Panc1 (cell line): ENCODE measurements at regions not wholly inside any gene's neighbourhood (a gene's known extent, or its start where the extent isn't known, plus 50 kb on each side); places are given as distances from the start of the nearest gene placed in this dataset.

ENCODE experiments used
- ATAC-seq: fragments of 200-7000 bp; cut with Tn5 transposase; 2 replicates; pipeline ENCODE4 v1.9.1; 2020; ENCODE audit warnings: mild to moderate bottlenecking, moderate library complexity
- BruUV-seq: library from RNA; stranded (reverse); fragments of 400-500 nt; replicated peaks from 2 replicates; lab custom pipeline; 2021; lab: Mats Ljungman, UMichigan
- CTCF ChIA-PET: fragments of 300-600 bp; sonication (Branson Sonifier 250); formaldehyde crosslinking; loops from one replicate; lab custom pipeline; 2022; ENCODE audit warnings: antibody characterized with exemption; lab: Charles Lee
- POLR2A ChIA-PET: fragments of 300-600 bp; sonication (Branson Sonifier 250); formaldehyde crosslinking; loops from one replicate; lab custom pipeline; 2022; ENCODE audit warnings: antibody characterized with exemption; lab: Charles Lee
- DNase-seq: peaks from one replicate; pipeline ENCODE4 v3.0.0-alpha.2; 2010; ENCODE audit warnings: low read depth, low spot score
- H3K27ac ChIP-seq: 2 replicates; pipeline ENCODE4 v1.5.1; 2011; ENCODE audit warnings: mild to moderate bottlenecking, low read length, inconsistent platforms
- H3K27me3 ChIP-seq: fragments of 200-500 bp; sonication (Bioruptor generic); 2 replicates; pipeline ENCODE4 v1.6.0; 2014; ENCODE audit warnings: low read length, inconsistent platforms; ENCODE audit not compliant: control insufficient read depth, insufficient read depth
- H3K36me3 ChIP-seq: fragments of 200-500 bp; sonication (Bioruptor generic); 2 replicates; pipeline ENCODE4 v1.5.1; 2014; ENCODE audit warnings: inconsistent platforms, mild to moderate bottlenecking, low read length, moderate library complexity; ENCODE audit not compliant: control insufficient read depth, insufficient read depth
- H3K4me1 ChIP-seq: 2 replicates; pipeline ENCODE4 v1.5.1; 2011; ENCODE audit warnings: inconsistent platforms, mild to moderate bottlenecking, low read length, moderate library complexity; ENCODE audit not compliant: control insufficient read depth, insufficient read depth
- H3K4me3 ChIP-seq, 2 experiments: 2 replicates each; pipeline ENCODE4 v1.5.1; 2011 to 2012; ENCODE audit warnings: low read depth in 2 of 2, low read length in 2 of 2, mild to moderate bottlenecking in 2 of 2, inconsistent platforms in 1 of 2, moderate library complexity in 1 of 2
- H3K9me3 ChIP-seq: fragments of 200-500 bp; sonication (Bioruptor generic); 2 replicates; pipeline ENCODE4 v1.5.1; 2014; ENCODE audit warnings: low read depth, mild to moderate bottlenecking, inconsistent platforms, low read length, moderate library complexity; ENCODE audit not compliant: control insufficient read depth, insufficient read depth
- CTCF ChIP-seq: fragments of 450-650 bp; IDR thresholded peaks from 2 replicates; pipeline ENCODE4 v1.5.1; 2017; ENCODE audit warnings: mild to moderate bottlenecking
- POLR2AphosphoS5 ChIP-seq: IDR thresholded peaks from 2 replicates; pipeline ENCODE4 v1.6.1; 2012; ENCODE audit warnings: mild to moderate bottlenecking, low read depth, low read length, moderate library complexity
- SIN3A ChIP-seq: IDR thresholded peaks from 2 replicates; pipeline ENCODE4 v1.6.1; 2012; ENCODE audit warnings: low read depth, mild to moderate bottlenecking, low read length, moderate library complexity, borderline replicate concordance; ENCODE audit not compliant: insufficient read depth
- TCF7L2 ChIP-seq: IDR thresholded peaks from 2 replicates; pipeline ENCODE4 v1.6.1; 2011; ENCODE audit warnings: mild to moderate bottlenecking, low read depth, low read length, inconsistent platforms
- in situ Hi-C: cut with HindIII; loops from 2 replicates; pipeline ENCODE4 v1.10.0; 2016; ENCODE audit warnings: low sequenced_read_pairs, low pct_unique_long_range_greater_than_20kb
- intact Hi-C: fragments of 100-400 bp; cut with micrococcal nuclease; formaldehyde crosslinking; loops from one replicate; pipeline ENCODE4 v1.10.0; 2022; ENCODE audit not compliant: unreplicated experiment
- TF ChIP-seq, protein P1 (sequence below), 2 experiments: IDR thresholded peaks; 2 replicates each; pipeline ENCODE4 v1.6.1; 2011 to 2012; ENCODE audit warnings: low read depth in 2 of 2, control low read depth in 1 of 2, low read length in 1 of 2, mild to moderate bottlenecking in 1 of 2, moderate library complexity in 1 of 2; ENCODE audit not compliant: insufficient read depth in 1 of 2

- POLR2A ChIA-PET = no interaction called here
- no peak for DNase-seq
- CTCF ChIA-PET = no interaction called here
- no peaks in the 10 kb centered on the region for H3K27me3 ChIP-seq
- H3K4me3 ChIP-seq = no peak overlapping the region
- intact Hi-C loops = no loop called here
- H3K36me3 ChIP-seq = no peaks in the 10 kb centered on the region
- TF ChIP-seq SIN3A (no peak), TCF7L2 (no peak), POLR2AphosphoS5 (no peak), CTCF (no peak)
- TF ChIP-seq, protein P1, sequence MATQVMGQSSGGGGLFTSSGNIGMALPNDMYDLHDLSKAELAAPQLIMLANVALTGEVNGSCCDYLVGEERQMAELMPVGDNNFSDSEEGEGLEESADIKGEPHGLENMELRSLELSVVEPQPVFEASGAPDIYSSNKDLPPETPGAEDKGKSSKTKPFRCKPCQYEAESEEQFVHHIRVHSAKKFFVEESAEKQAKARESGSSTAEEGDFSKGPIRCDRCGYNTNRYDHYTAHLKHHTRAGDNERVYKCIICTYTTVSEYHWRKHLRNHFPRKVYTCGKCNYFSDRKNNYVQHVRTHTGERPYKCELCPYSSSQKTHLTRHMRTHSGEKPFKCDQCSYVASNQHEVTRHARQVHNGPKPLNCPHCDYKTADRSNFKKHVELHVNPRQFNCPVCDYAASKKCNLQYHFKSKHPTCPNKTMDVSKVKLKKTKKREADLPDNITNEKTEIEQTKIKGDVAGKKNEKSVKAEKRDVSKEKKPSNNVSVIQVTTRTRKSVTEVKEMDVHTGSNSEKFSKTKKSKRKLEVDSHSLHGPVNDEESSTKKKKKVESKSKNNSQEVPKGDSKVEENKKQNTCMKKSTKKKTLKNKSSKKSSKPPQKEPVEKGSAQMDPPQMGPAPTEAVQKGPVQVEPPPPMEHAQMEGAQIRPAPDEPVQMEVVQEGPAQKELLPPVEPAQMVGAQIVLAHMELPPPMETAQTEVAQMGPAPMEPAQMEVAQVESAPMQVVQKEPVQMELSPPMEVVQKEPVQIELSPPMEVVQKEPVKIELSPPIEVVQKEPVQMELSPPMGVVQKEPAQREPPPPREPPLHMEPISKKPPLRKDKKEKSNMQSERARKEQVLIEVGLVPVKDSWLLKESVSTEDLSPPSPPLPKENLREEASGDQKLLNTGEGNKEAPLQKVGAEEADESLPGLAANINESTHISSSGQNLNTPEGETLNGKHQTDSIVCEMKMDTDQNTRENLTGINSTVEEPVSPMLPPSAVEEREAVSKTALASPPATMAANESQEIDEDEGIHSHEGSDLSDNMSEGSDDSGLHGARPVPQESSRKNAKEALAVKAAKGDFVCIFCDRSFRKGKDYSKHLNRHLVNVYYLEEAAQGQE (IDR thresholded peaks at IDR 0.05; ENCODE audit: insufficient read depth in 1 of 2, low read depth in 2 of 2, low read length in 1 of 2) = no peak
- ATAC-seq = no peak
- no peak overlapping the region for H3K27ac ChIP-seq
- in situ Hi-C loops = no loop called here
- H3K9me3 ChIP-seq = no peaks in the 10 kb centered on the region
- no TSS peak for BruUV-seq
- H3K4me1 ChIP-seq = no peaks in the 10 kb centered on the region
These were observed 345.5 kb upstream of the MAP3K7 start for GRCh38 chr6:90932351-90932750.

DNA sequence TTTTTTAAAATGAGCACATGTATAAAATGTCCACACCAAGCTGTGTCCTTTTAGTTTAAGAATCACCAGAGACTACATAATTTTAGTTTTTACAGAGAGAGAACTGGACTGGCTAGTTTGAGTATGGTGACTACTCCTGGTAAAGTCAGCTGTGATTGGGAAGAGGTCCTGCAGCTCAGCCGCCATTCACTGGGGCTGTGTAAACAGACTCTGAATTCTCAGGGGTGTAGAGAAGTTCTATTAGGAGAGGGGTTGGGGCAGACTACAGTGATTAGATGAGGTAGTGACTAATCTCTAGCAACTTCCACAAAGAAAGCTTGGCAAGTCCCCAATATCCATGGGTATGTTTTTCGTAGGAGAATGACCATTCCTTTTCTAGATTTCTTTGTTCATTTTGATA, 341.2 kb upstream of the MAP3K7 start:
- ATAC-seq (no peak), DNase-seq (no peak)
- Histone ChIP-seq H3K9me3 (no peaks in the 10 kb centered on the region), H3K4me1 (no peaks in the 10 kb centered on the region), H3K27ac (no peak overlapping the region), H3K4me3 (no peak overlapping the region), H3K36me3 (no peaks in the 10 kb centered on the region), H3K27me3 (no peaks in the 10 kb centered on the region)
- POLR2A ChIA-PET = interaction anchor here (1.1 kb wide), 1 partner anchor 8 kb away, joined by 4 read pairs; no protein-coding TSS in a partner anchor
- intact Hi-C loops (no loop called here), in situ Hi-C loops (no loop called here)
- TF ChIP-seq SIN3A (no peak), TCF7L2 (no peak), CTCF (no peak), POLR2AphosphoS5 (no peak)
- TF ChIP-seq, protein P1 (IDR thresholded peaks at IDR 0.05; ENCODE audit: insufficient read depth in 1 of 2, low read depth in 2 of 2, low read length in 1 of 2) = no peak
- CTCF ChIA-PET = no interaction called here
- no TSS peak for BruUV-seq
